ENCODE measurements at regions not wholly inside any gene's neighbourhood (a gene's known extent, or its start where the extent isn't known, plus 50 kb on each side); places are given as distances from the start of the nearest gene placed in this dataset.

GRCh38 chr6:100240798-100241197 is 223.9 kb downstream of the SIM1 start:
- no peak overlapping the region for H3K27ac ChIP-seq
- TF ChIP-seq, protein P1, sequence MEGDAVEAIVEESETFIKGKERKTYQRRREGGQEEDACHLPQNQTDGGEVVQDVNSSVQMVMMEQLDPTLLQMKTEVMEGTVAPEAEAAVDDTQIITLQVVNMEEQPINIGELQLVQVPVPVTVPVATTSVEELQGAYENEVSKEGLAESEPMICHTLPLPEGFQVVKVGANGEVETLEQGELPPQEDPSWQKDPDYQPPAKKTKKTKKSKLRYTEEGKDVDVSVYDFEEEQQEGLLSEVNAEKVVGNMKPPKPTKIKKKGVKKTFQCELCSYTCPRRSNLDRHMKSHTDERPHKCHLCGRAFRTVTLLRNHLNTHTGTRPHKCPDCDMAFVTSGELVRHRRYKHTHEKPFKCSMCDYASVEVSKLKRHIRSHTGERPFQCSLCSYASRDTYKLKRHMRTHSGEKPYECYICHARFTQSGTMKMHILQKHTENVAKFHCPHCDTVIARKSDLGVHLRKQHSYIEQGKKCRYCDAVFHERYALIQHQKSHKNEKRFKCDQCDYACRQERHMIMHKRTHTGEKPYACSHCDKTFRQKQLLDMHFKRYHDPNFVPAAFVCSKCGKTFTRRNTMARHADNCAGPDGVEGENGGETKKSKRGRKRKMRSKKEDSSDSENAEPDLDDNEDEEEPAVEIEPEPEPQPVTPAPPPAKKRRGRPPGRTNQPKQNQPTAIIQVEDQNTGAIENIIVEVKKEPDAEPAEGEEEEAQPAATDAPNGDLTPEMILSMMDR (IDR thresholded peaks at IDR 0.05; ENCODE audit: low read depth, low read length, missing control alignments): no peak
- H3K27me3 ChIP-seq (replicated peaks): no peaks in the 10 kb centered on the region
- H3K4me3 ChIP-seq (ENCODE audit: low read depth, low read length): no peak overlapping the region
- in situ Hi-C loops (cut with HindIII; ENCODE audit: low pct_ligation_motif_present, low sequenced_read_pairs): no loop called here
- no peak for DNase-seq
- no peaks in the 10 kb centered on the region for H3K36me3 ChIP-seq (replicated peaks)

DNA sequence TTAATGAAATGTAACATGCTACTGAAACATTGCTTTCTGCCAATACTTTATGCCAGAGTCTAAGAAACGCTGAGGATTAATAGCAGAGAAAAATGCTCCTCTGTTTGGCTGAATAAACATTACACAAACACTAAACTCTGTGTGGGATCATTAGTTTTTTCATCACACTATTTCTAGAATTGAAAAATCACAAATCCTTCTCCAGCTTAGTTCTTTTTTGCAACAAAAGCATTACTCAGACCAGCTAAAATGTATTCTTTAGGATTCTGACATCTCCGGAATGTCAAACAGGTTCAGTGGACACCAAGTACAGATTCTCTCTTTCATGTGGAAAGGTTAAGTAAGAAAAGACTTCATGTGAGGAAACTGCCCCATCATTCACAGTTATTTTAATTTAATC is 226.9 kb downstream of the SIM1 start:
- TF ChIP-seq, protein P1 (IDR thresholded peaks at IDR 0.05; ENCODE audit: low read depth, low read length, missing control alignments): no peak
- no peak for DNase-seq
- no peak overlapping the region for H3K4me3 ChIP-seq (ENCODE audit: low read depth, low read length)
- H3K27me3 ChIP-seq (replicated peaks): no peaks in the 10 kb centered on the region
- H3K27ac ChIP-seq: no peak overlapping the region
- no peaks in the 10 kb centered on the region for H3K36me3 ChIP-seq (replicated peaks)
- in situ Hi-C loops (cut with HindIII; ENCODE audit: low pct_ligation_motif_present, low sequenced_read_pairs): no loop called here

- Histone ChIP-seq H3K36me3 (replicated peaks) (no peaks in the 10 kb centered on the region), H3K4me3 (ENCODE audit: low read depth, low read length) (no peak overlapping the region), H3K27me3 (replicated peaks) (no peaks in the 10 kb centered on the region), H3K27ac (no peak overlapping the region)
- TF ChIP-seq, protein P1 (IDR thresholded peaks at IDR 0.05; ENCODE audit: low read depth, low read length, missing control alignments): no peak
- no peak for DNase-seq
- in situ Hi-C loops (cut with HindIII; ENCODE audit: low pct_ligation_motif_present, low sequenced_read_pairs): no loop called here
Observed at GRCh38 chr6:100236389-100236788, 228.3 kb downstream of the SIM1 start.

GRCh38 chr6:100235631-100236030 is 229.1 kb downstream of the SIM1 start:
- TF ChIP-seq, protein P1 (IDR thresholded peaks at IDR 0.05; ENCODE audit: low read depth, low read length, missing control alignments): no peak
- Histone ChIP-seq H3K36me3 (replicated peaks) (no peaks in the 10 kb centered on the region), H3K4me3 (ENCODE audit: low read depth, low read length) (no peak overlapping the region), H3K27me3 (replicated peaks) (no peaks in the 10 kb centered on the region), H3K27ac (no peak overlapping the region)
- no peak for DNase-seq
- in situ Hi-C loops (cut with HindIII; ENCODE audit: low pct_ligation_motif_present, low sequenced_read_pairs): no loop called here

DNA sequence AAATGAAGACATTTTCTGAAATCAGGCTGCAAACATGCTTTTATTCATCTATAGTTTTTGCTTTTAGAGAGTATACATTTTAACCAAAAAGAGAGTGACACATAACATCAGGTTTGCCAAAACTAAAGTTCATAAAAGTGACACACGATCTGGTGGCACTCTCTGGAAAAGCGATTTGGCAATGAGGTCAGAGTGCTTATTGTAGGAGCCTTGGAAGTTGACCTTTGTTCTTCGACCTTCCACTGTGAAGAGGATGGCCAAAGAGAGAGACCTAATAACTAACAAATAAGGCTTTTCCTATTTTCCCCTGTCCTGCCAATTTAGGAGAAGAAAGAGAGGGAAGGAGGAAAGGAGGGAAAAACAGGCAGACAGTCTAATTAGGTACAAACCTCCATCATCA is 230.1 kb downstream of the SIM1 start:
- Histone ChIP-seq H3K27ac (no peak overlapping the region), H3K4me3 (ENCODE audit: low read depth, low read length) (no peak overlapping the region), H3K27me3 (replicated peaks) (no peaks in the 10 kb centered on the region), H3K36me3 (replicated peaks) (no peaks in the 10 kb centered on the region)
- in situ Hi-C loops (cut with HindIII; ENCODE audit: low pct_ligation_motif_present, low sequenced_read_pairs): no loop called here
- no peak for DNase-seq
- TF ChIP-seq, protein P1 (IDR thresholded peaks at IDR 0.05; ENCODE audit: low read depth, low read length, missing control alignments): no peak

DNA sequence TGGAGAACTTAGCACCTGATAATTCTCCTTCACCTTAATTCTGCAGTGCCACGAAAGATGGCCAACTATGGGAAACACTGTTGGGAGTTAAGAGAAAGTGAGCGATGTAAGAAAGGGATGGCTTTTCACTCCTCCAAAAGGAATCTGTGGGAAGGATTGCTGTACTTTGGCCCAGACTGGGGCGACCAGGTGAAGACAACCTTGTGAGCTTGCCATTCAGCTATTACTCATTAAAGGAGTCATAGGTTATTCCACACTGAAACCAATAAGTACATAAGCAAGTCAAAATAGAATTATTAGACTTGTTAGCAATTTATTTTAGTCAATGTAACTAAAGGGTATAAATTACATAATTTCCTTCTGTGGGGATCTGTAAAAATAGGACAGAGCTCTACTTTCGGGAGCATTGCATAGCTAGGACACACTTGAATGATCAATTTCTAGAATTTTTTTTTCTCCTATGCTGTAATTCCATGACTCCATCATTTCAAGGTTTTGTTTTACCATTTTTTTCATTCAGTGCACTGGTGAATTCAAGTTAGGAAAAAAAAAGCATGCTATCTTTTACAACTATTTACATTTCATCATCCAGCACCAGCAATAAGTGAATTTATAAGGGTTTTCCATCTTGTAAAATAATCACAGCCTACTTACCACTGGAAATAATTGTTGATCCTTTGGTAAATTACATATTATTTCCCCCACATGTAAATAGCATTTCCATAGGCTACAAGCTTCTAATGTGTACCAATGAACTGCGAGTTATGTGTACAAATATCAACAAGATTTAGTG is 231.7 kb downstream of the SIM1 start:
- in situ Hi-C loops (cut with HindIII; ENCODE audit: low pct_ligation_motif_present, low sequenced_read_pairs): no loop called here
- H3K36me3 ChIP-seq (replicated peaks): no peaks in the 10 kb centered on the region
- no peak overlapping the region for H3K4me3 ChIP-seq (ENCODE audit: low read depth, low read length)
- H3K27me3 ChIP-seq (replicated peaks): no peaks in the 10 kb centered on the region
- no peak for DNase-seq
- TF ChIP-seq, protein P1 (IDR thresholded peaks at IDR 0.05; ENCODE audit: low read depth, low read length, missing control alignments): no peak
- no peak overlapping the region for H3K27ac ChIP-seq

All from brain microvascular endothelial cell (primary cell).